ENCODE measurements at regions not wholly inside any gene's neighbourhood (a gene's known extent, or its start where the extent isn't known, plus 50 kb on each side); places are given as distances from the start of the nearest gene placed in this dataset.

- intact Hi-C loops (cut with DNase I) = no loop called here
- peak overlapping the region in 3 of 4 donors; percentile 46 to 77 (median 63) for H3K27ac ChIP-seq
- no peak overlapping the region for H3K4me3 ChIP-seq
- DNase-seq = no peak
- TF ChIP-seq CTCF (IDR thresholded peaks at IDR 0.05) (no peak), POLR2A (IDR thresholded peaks at IDR 0.05) (no peak)
- H3K9me3 ChIP-seq = no peaks in the 10 kb centered on the region
- 83 to 86% methylated on average over 4 of the region's 4 CpGs for WGBS, 2 donors
- peaks cover 23% of the 10 kb centered on the region for H3K4me1 ChIP-seq
- peaks cover 3 to 4% of the 10 kb centered on the region in 2 donors for H3K36me3 ChIP-seq (replicated peaks in 1 of 2; ENCODE audit: insufficient read depth in 1 of 2, low read depth in 2 of 2)
- ATAC-seq = no peak
- no peaks in the 10 kb centered on the region for H3K27me3 ChIP-seq
These were observed 52.7 kb upstream of the TESK1 start for GRCh38 chr9:35552376-35552775.

GRCh38 chr9:35552837-35553236, 52.2 kb upstream of the TESK1 start:
- intact Hi-C loops (cut with DNase I) = no loop called here

GRCh38 chr9:35553670-35554543, 51.2 kb upstream of the TESK1 start:
- peak overlapping the region; percentile 46 to 77 (median 68) for H3K27ac ChIP-seq
- H3K4me3 ChIP-seq = no peak overlapping the region
- H3K27me3 ChIP-seq = no peaks in the 10 kb centered on the region
- TF ChIP-seq POLR2A (IDR thresholded peaks at IDR 0.05) (no peak), CTCF (IDR thresholded peaks at IDR 0.05) (peak; percentile 74 to 94 (median 92))
- H3K36me3 ChIP-seq (replicated peaks in 1 of 2; ENCODE audit: insufficient read depth in 1 of 2, low read depth in 2 of 2) = peaks cover 4 to 6% of the 10 kb centered on the region in 2 donors
- ATAC-seq = peak; percentile 94
- H3K9me3 ChIP-seq = no peaks in the 10 kb centered on the region
- intact Hi-C loops (cut with DNase I) = no loop called here
- DNase-seq = peak; percentile 69 to 84 (median 76)
- WGBS, 2 donors = 13 to 15% methylated on average over 12 of the region's 12 CpGs
- peaks cover 23% of the 10 kb centered on the region for H3K4me1 ChIP-seq

More at GRCh38 chr9:35552837-35553236, 52.2 kb upstream of the TESK1 start:
- Histone ChIP-seq H3K36me3 (replicated peaks in 1 of 2; ENCODE audit: insufficient read depth in 1 of 2, low read depth in 2 of 2) (peaks cover 3 to 4% of the 10 kb centered on the region in 2 donors), H3K27ac (peak overlapping the region; percentile 46 to 77 (median 68)), H3K9me3 (no peaks in the 10 kb centered on the region), H3K4me3 (no peak overlapping the region), H3K4me1 (peaks cover 23% of the 10 kb centered on the region), H3K27me3 (no peaks in the 10 kb centered on the region)
- TF ChIP-seq CTCF (IDR thresholded peaks at IDR 0.05) (no peak), POLR2A (IDR thresholded peaks at IDR 0.05) (no peak)
- DNase-seq (no peak), ATAC-seq (no peak)
- 58 to 59% methylated on average over 3 of the region's 3 CpGs for WGBS, 2 donors

- Histone ChIP-seq H3K4me3 (no peak overlapping the region), H3K27ac (no peak overlapping the region), H3K9me3 (no peaks in the 10 kb centered on the region), H3K36me3 (replicated peaks in 1 of 2; ENCODE audit: insufficient read depth in 1 of 2, low read depth in 2 of 2) (peaks cover 4 to 8% of the 10 kb centered on the region in 2 donors), H3K27me3 (no peaks in the 10 kb centered on the region), H3K4me1 (peaks cover 23% of the 10 kb centered on the region)
- 86 to 91% methylated on average over 11 to 13 of the region's 13 CpGs for WGBS, 2 donors
- intact Hi-C loops (cut with DNase I) = loop anchor here (5.0 kb wide), 1 partner anchor 68 kb away; no protein-coding TSS in a partner anchor
- TF ChIP-seq POLR2A (IDR thresholded peaks at IDR 0.05) = no peak
- TF ChIP-seq CTCF (IDR thresholded peaks at IDR 0.05) = no peak
- DNase-seq (no peak), ATAC-seq (no peak)
These were observed 49.8 kb upstream of the TESK1 start for GRCh38 chr9:35555246-35555701.
